K562 (cell line): ENCODE measurements at regions not wholly inside any gene's neighbourhood (a gene's known extent, or its start where the extent isn't known, plus 50 kb on each side); places are given as distances from the start of the nearest gene placed in this dataset.

ENCODE experiments used
- ATAC-seq: fragments of 200-7000 bp; cut with Tn5 transposase; 3 replicates; pipeline ENCODE4 v1.9.1; 2020; ENCODE audit warnings: moderate library complexity
- BruUV-seq: library from RNA; stranded (reverse); fragments of 400-500 nt; replicated peaks from 2 replicates; lab custom pipeline; 2021; lab: Mats Ljungman, UMichigan
- CTCF ChIA-PET: fragments of 300-600 bp; formaldehyde crosslinking; extraction: SDS; loops from one replicate; lab custom pipeline; 2021; ENCODE audit warnings: low intra/inter-chr PET ratio; lab: Yijun Ruan, JAX
- POLR2A ChIA-PET: fragments of 300-600, 350-650 bp; sonication (Branson Sonifier 250); formaldehyde crosslinking; extraction: SDS; loops from one replicate; lab custom pipeline; 2021; ENCODE audit warnings: antibody characterized with exemption, inconsistent platforms; lab: Yijun Ruan, JAX
- DNase-seq, 4 experiments: peaks; one replicate each; pipeline versions ENCODE4 v3.0.0 to v3.0.0-alpha.2; 2011 to 2018; ENCODE audit warnings: low spot score in 3 of 4, mixed read lengths in 3 of 4; ENCODE audit errors: extremely low read depth in 1 of 4
- FAIRE-seq: peaks from 2 replicates; lab custom pipeline; 2011; peaks lifted over from hg19 to GRCh38; lab: Jason Lieb, UNC
- H2AFZ ChIP-seq: 2 replicates; pipeline ENCODE4 v1.6.0; 2011; ENCODE audit warnings: low read depth, low read length, control low read depth, inconsistent platforms
- H3K27ac ChIP-seq: fragments of 200-600 bp; 3 replicates; pipeline ENCODE4 v1.8.0; 2011; ENCODE audit warnings: low read depth, mild to moderate bottlenecking, control low read depth, inconsistent platforms, low read length, moderate library complexity, mixed read lengths; ENCODE audit errors: extremely low read depth
- H3K27me3 ChIP-seq, 2 experiments: fragments of 300-600 bp in 1 of 2; 2 replicates in 1 of 2; 3 replicates in 1 of 2; pipeline versions ENCODE4 v1.6.0 to v1.8.0; 2011; ENCODE audit warnings: inconsistent platforms in 2 of 2, low read length in 2 of 2, mild to moderate bottlenecking in 1 of 2, mixed read lengths in 1 of 2, moderate library complexity in 1 of 2; ENCODE audit not compliant: control insufficient read depth in 2 of 2, insufficient read depth in 2 of 2
- H3K36me3 ChIP-seq: fragments of 300-600 bp; 3 replicates; pipeline ENCODE4 v1.8.0; 2011; ENCODE audit warnings: mild to moderate bottlenecking, low read length, inconsistent platforms; ENCODE audit not compliant: control insufficient read depth, insufficient read depth
- H3K4me1 ChIP-seq, 2 experiments: fragments of 200-600 bp in 1 of 2; replicated peaks in 1 of 2; 2 replicates in 1 of 2; 3 replicates in 1 of 2; pipeline versions ENCODE4 v1.5.1 to v1.8.0; 2011; ENCODE audit warnings: inconsistent platforms in 2 of 2, low read length in 2 of 2, mild to moderate bottlenecking in 1 of 2, mixed read lengths in 1 of 2, moderate library complexity in 1 of 2; ENCODE audit not compliant: control insufficient read depth in 2 of 2, insufficient read depth in 2 of 2
- H3K4me2 ChIP-seq: 2 replicates; pipeline ENCODE4 v1.6.1; 2011; ENCODE audit warnings: low read length, control low read depth, inconsistent platforms, mixed read lengths; ENCODE audit not compliant: insufficient read depth
- H3K4me3 ChIP-seq: fragments of 200-600 bp; sonication (generic), shearing (Covaris generic); 2 replicates; pipeline ENCODE4 v1.5.1; 2016; ENCODE audit warnings: control low read depth, inconsistent platforms
- H3K79me2 ChIP-seq: fragments of 200-600 bp; 3 replicates; pipeline ENCODE4 v1.8.0; 2011; ENCODE audit warnings: low read length, inconsistent platforms; ENCODE audit not compliant: control insufficient read depth, insufficient read depth
- H3K9ac ChIP-seq, 2 experiments: 2 replicates each; pipeline versions ENCODE4 v1.6.0 to v1.6.1; 2011; ENCODE audit warnings: low read depth in 2 of 2, low read length in 2 of 2, control low read depth in 1 of 2, inconsistent platforms in 1 of 2, mild to moderate bottlenecking in 1 of 2, mixed read lengths in 1 of 2; ENCODE audit not compliant: insufficient read depth in 1 of 2
- H3K9me1 ChIP-seq: one replicate; pipeline ENCODE4 v1.6.0; 2011; ENCODE audit warnings: inconsistent platforms, mild to moderate bottlenecking, low read length, moderate library complexity; ENCODE audit not compliant: control insufficient read depth, insufficient read depth
- H3K9me3 ChIP-seq: replicated peaks from 2 replicates; pipeline ENCODE4 v1.5.1; 2011; ENCODE audit warnings: low read depth, low read length, inconsistent platforms; ENCODE audit not compliant: control insufficient read depth, insufficient read depth
- H4K20me1 ChIP-seq: replicated peaks from 2 replicates; pipeline ENCODE4 v1.6.1; 2011; ENCODE audit warnings: low read length, inconsistent platforms, mixed read lengths; ENCODE audit not compliant: control insufficient read depth, insufficient read depth
- ATF4 ChIP-seq: fragments of 450-650 bp; formaldehyde crosslinking; IDR thresholded peaks from 2 replicates; pipeline ENCODE4 v1.4.0; 2022; ENCODE audit warnings: mild to moderate bottlenecking, moderate library complexity
- BHLHE40 ChIP-seq: IDR thresholded peaks from 2 replicates; pipeline ENCODE4 v1.6.1; 2011; ENCODE audit warnings: low read length, improper control_type of control experiment
- KDM5B ChIP-seq: fragments of 200-600 bp; sonication (generic); IDR thresholded peaks from 2 replicates; pipeline ENCODE4 v1.6.1; 2012; ENCODE audit warnings: low read depth, mild to moderate bottlenecking, moderate library complexity, low read length, control low read depth, inconsistent platforms; ENCODE audit not compliant: insufficient replicate concordance
- MITF ChIP-seq: IDR thresholded peaks from 2 replicates; pipeline ENCODE4 v1.6.1; 2014; ENCODE audit warnings: antibody characterized with exemption
- POLR2H ChIP-seq: IDR thresholded peaks from 2 replicates; pipeline ENCODE4 v1.6.1; 2016; ENCODE audit warnings: missing genetic modification characterization, low read depth, mild to moderate bottlenecking, control low read depth, missing compliant biosample characterization, moderate library complexity
- POLR3A ChIP-seq: IDR thresholded peaks from 2 replicates; pipeline ENCODE4 v1.6.1; 2011; ENCODE audit warnings: borderline replicate concordance, mild to moderate bottlenecking, moderate library complexity; ENCODE audit not compliant: insufficient read length, insufficient read depth; ENCODE audit errors: extremely low read depth
- SIN3B ChIP-seq: fragments of 450-650 bp; IDR thresholded peaks from 2 replicates; pipeline ENCODE4 v1.6.1; 2017; ENCODE audit warnings: low read depth, mild to moderate bottlenecking, moderate library complexity
- ZBED1 ChIP-seq: IDR thresholded peaks from 2 replicates; pipeline ENCODE4 v1.6.1; 2014
- ZC3H4 ChIP-seq: sonication (generic); formaldehyde crosslinking; IDR thresholded peaks from 2 replicates; pipeline ENCODE4 v1.9.0; 2021; ENCODE audit warnings: missing genetic modification reagents, borderline replicate concordance
- ZNF124 ChIP-seq: sonication (generic); formaldehyde crosslinking; IDR thresholded peaks from 2 replicates; pipeline ENCODE4 v1.8.1; 2022; ENCODE audit warnings: missing genetic modification reagents
- ZNF507 ChIP-seq: conservative IDR thresholded peaks from 2 replicates; pipeline ENCODE4 v1.6.1; 2017; ENCODE audit warnings: missing genetic modification characterization, missing compliant biosample characterization
- WGBS: fragments of 100-300 bp; shearing (Covaris generic); methylation state at CpG from one replicate; pipeline ENCODE4 v1.1.6; 2016; ENCODE audit warnings: low coverage, mixed read lengths; ENCODE audit not compliant: insufficient coverage; ENCODE audit errors: missing lambda C conversion rate; 5-methylcytosine and 5-hydroxymethylcytosine counted together
- in situ Hi-C: fragments of 300-500 bp; cut with MboI; formaldehyde crosslinking; loops from 4 replicates; pipeline ENCODE4 v1.15.0; 2018; ENCODE audit warnings: inconsistent platforms, mixed read lengths
- intact Hi-C: fragments of 100-400 bp; cut with micrococcal nuclease; formaldehyde crosslinking; loops from 2 replicates; pipeline ENCODE4 v1.14.2; 2022

- Histone ChIP-seq H3K27me3 (peaks cover 2 to 34% of the 10 kb centered on the region in 2 experiments; a peak in 2 of 5 replicates), H3K4me2 (no peak overlapping the region), H3K4me1 (no peaks in the 10 kb centered on the region; a peak in 1 of 5 replicates), H3K36me3 (no peaks in the 10 kb centered on the region), H3K4me3 (no peak overlapping the region), H3K27ac (no peak overlapping the region), H3K9me3 (no peaks in the 10 kb centered on the region), H3K9me1 (peaks cover 3% of the 10 kb centered on the region), H3K9ac (no peak overlapping the region), H4K20me1 (0 out of 2 replicates have a peak, but pooled peaks cover 3% of the 10 kb centered on the region), H2AFZ (no peak overlapping the region), H3K79me2 (no peaks in the 10 kb centered on the region)
- FAIRE-seq (no peak), DNase-seq (no peak), ATAC-seq (no peak)
- ChIA-PET POLR2A (interaction anchor here (1.1 kb wide), 1 partner anchor 16 kb away, joined by 4 read pairs; no protein-coding TSS in a partner anchor), CTCF (no interaction called here)
- WGBS: 2% methylated on average over 6 of the region's 6 CpGs
- intact Hi-C loops (no loop called here), in situ Hi-C loops (no loop called here)
- BruUV-seq: no TSS peak
- TF ChIP-seq BHLHE40: no peak
- peak; percentile 1; the same call in 1 of the 2 replicates for TF ChIP-seq ZNF507 (tag)
Measured at GRCh38 chr1:30416221-30416820, 307.1 kb downstream of the MATN1 start.

GRCh38 chr1:30415171-30415940 lies 308.0 kb downstream of the MATN1 start:
- H4K20me1 ChIP-seq: 0 out of 2 replicates have a peak, but pooled peaks cover 3% of the 10 kb centered on the region
- H3K79me2 ChIP-seq: no peaks in the 10 kb centered on the region
- H3K9ac ChIP-seq: no peak overlapping the region
- no peak for TF ChIP-seq ZNF124 (CRISPR knock-in tag)
- TF ChIP-seq ZC3H4: no peak
- no peak for TF ChIP-seq SIN3B
- TF ChIP-seq MITF: no peak
- TF ChIP-seq POLR2H (tag): no peak
- no peak for TF ChIP-seq KDM5B
- no peak for TF ChIP-seq POLR3A
- no peak for TF ChIP-seq ATF4 (CRISPR knock-in tag)
- TF ChIP-seq ZBED1: no peak
- TF ChIP-seq, all 486 proteins: peak for 0
- ChIA-PET POLR2A (interaction anchor here (0.6 to 1.3 kb wide), 3 partner anchors 13 to 532 kb away, joined by 3 to 5 read pairs (median 4); no protein-coding TSS in a partner anchor), CTCF (no interaction called here)
- H2AFZ ChIP-seq: no peak overlapping the region
- BruUV-seq: no TSS peak
- peak; percentile 53 for ATAC-seq
- peak in 1 of 4 experiments; percentile 6 for DNase-seq
- no peaks in the 10 kb centered on the region for H3K36me3 ChIP-seq
- H3K4me1 ChIP-seq: no peaks in the 10 kb centered on the region; a peak in 1 of 5 replicates
- H3K4me3 ChIP-seq: no peak overlapping the region
- FAIRE-seq: no peak
- peaks cover 0 to 34% of the 10 kb centered on the region in 2 experiments; a peak in 2 of 5 replicates for H3K27me3 ChIP-seq
- H3K27ac ChIP-seq: no peak overlapping the region
- in situ Hi-C loops: no loop called here
- intact Hi-C loops: no loop called here
- no peak overlapping the region for H3K4me2 ChIP-seq
- peaks cover 3% of the 10 kb centered on the region for H3K9me1 ChIP-seq
- no peaks in the 10 kb centered on the region for H3K9me3 ChIP-seq
- WGBS: under 1% methylated on average over 7 of the region's 7 CpGs
